ENCODE measurements at regions not wholly inside any gene's neighbourhood (a gene's known extent, or its start where the extent isn't known, plus 50 kb on each side); places are given as distances from the start of the nearest gene placed in this dataset.

- TF ChIP-seq POLR2AphosphoS5 (IDR thresholded peaks at IDR 0.05; ENCODE audit: low read depth, low read length) = no peak
- no peak for TF ChIP-seq POLR2A (IDR thresholded peaks at IDR 0.05; ENCODE audit: low read depth, low read length)
- no peak for TF ChIP-seq SPI1 (IDR thresholded peaks at IDR 0.05; ENCODE audit: low read depth, low read length)
- no peak for TF ChIP-seq TAF1 (IDR thresholded peaks at IDR 0.05; ENCODE audit: low read depth, low read length)
- TF ChIP-seq POU2F2 (IDR thresholded peaks at IDR 0.05; ENCODE audit: low read depth, low read length) = no peak
Observed at GRCh38 chr4:157997296-157997695, 175.5 kb downstream of the GASK1B start.
